ENCODE measurements at regions not wholly inside any gene's neighbourhood (a gene's known extent, or its start where the extent isn't known, plus 50 kb on each side); places are given as distances from the start of the nearest gene placed in this dataset.

DNA sequence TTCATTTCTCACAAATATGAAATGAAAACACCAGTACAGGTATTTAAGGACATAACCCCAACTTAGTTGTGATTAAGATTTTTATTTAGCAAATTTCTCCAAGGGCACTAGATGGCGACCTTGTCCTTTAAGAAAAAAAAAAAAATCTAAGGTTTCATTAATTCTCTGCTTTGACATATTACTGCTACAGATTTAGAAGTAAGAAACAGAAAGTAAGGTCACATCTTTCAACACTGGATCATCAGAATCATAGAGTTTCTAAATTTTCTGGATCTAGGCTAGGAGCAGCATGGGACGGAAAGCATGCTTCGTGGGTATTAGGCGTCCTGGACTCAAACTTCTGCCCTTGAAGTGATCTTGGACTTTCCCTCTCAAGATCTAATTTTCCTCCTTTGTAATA, 85.5 kb upstream of the PRKG1 start:
- no peak for TF ChIP-seq EZH2 (conservative IDR thresholded peaks at IDR 0.05; ENCODE audit: low read depth, low read length)
- no peak for TF ChIP-seq ETV6 (CRISPR knock-in tag; conservative IDR thresholded peaks at IDR 0.05)
- TF ChIP-seq ZNF24 (IDR thresholded peaks at IDR 0.05), result no peak
- no peak for TF ChIP-seq MAFK (conservative IDR thresholded peaks at IDR 0.05 in 1 of 2, IDR thresholded peaks at IDR 0.05 in 1 of 2; ENCODE audit: low read length in 2 of 2)
- TF ChIP-seq POGZ (CRISPR knock-in tag; IDR thresholded peaks at IDR 0.05), result no peak
